GM10248 (cell line): ENCODE measurements at regions not wholly inside any gene's neighbourhood (a gene's known extent, or its start where the extent isn't known, plus 50 kb on each side); places are given as distances from the start of the nearest gene placed in this dataset.

Experiments used
- CTCF ChIA-PET: fragments of 300-600 bp; sonication (Branson Sonifier 250); formaldehyde crosslinking; extraction: SDS; loops from one replicate; lab custom pipeline; 2021; ENCODE audit warnings: antibody characterized with exemption; lab: Yijun Ruan, JAX
- POLR2A ChIA-PET: fragments of 350-650 bp; sonication (Branson Sonifier 250); formaldehyde crosslinking; extraction: SDS; loops from one replicate; lab custom pipeline; 2020; ENCODE audit warnings: antibody characterized with exemption; lab: Yijun Ruan, JAX
- DNase-seq: peaks from one replicate; pipeline ENCODE4 v3.0.0; 2012; ENCODE audit errors: extremely low spot score
- TF ChIP-seq, protein P1 (sequence below): IDR thresholded peaks from 2 replicates; pipeline ENCODE4 v1.5.1; 2012; ENCODE audit warnings: mild to moderate bottlenecking, low read depth; ENCODE audit errors: extremely low read depth, missing control alignments, control extremely low read depth

DNA sequence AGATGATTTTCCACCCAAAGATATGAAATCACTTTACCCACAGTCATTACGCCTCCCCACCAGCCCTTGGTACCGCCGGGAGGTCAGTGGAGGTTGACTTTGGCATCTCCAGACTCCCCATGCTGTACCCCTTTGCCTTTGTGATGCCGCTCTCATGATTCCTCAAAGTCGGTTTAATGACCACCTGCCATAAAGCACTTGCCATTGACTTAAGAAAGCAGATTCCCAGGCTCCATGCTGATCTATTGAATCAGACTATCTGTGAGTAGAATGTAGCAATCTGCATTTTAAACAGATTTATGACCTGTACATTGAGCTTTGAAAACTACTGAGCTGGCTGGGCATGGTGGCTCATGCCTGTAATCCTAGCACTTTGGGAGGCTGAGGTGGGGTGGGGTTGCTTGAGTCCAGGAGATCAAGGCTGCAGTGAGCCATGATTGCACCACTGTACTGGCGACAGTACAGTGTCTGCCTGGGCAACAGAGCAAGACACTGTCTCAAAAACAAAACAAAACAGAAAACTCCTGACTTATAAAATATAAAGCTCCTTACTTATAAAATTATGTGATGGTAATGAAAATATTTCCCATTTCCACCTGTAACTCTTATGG, 235.2 kb downstream of the KLF5 start:
- TF ChIP-seq, protein P1, sequence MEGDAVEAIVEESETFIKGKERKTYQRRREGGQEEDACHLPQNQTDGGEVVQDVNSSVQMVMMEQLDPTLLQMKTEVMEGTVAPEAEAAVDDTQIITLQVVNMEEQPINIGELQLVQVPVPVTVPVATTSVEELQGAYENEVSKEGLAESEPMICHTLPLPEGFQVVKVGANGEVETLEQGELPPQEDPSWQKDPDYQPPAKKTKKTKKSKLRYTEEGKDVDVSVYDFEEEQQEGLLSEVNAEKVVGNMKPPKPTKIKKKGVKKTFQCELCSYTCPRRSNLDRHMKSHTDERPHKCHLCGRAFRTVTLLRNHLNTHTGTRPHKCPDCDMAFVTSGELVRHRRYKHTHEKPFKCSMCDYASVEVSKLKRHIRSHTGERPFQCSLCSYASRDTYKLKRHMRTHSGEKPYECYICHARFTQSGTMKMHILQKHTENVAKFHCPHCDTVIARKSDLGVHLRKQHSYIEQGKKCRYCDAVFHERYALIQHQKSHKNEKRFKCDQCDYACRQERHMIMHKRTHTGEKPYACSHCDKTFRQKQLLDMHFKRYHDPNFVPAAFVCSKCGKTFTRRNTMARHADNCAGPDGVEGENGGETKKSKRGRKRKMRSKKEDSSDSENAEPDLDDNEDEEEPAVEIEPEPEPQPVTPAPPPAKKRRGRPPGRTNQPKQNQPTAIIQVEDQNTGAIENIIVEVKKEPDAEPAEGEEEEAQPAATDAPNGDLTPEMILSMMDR, result no peak
- ChIA-PET POLR2A (no interaction called here), CTCF (interaction anchor here (1.4 to 1.6 kb wide), 2 partner anchors 9 to 11 kb away, joined by 5 to 6 read pairs; no protein-coding TSS in a partner anchor)
- no peak for DNase-seq

DNA sequence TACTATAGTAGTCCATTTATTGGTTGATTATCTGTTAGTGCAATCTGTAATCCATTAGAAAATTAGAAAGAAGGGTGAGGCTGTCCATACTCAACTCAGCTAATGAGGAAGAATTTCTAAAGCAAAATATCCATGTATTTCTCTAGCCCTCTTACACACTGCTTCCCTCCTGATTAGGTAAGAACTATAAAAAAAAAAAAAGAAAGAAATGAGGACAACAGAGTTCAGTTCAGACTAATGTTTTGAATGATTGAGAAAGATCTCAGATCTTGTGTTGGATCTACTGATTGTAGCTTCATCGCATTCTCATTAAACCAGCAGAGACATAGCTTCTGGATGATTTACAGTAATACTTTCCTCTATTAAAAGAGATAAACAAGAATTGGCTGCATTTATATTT, 233.3 kb downstream of the KLF5 start:
- ChIA-PET POLR2A (no interaction called here), CTCF (interaction anchor here (1.2 kb wide), 1 partner anchor 18 kb away, joined by 4 read pairs; no protein-coding TSS in a partner anchor)
- no peak for DNase-seq
- TF ChIP-seq, protein P1, result no peak

DNA sequence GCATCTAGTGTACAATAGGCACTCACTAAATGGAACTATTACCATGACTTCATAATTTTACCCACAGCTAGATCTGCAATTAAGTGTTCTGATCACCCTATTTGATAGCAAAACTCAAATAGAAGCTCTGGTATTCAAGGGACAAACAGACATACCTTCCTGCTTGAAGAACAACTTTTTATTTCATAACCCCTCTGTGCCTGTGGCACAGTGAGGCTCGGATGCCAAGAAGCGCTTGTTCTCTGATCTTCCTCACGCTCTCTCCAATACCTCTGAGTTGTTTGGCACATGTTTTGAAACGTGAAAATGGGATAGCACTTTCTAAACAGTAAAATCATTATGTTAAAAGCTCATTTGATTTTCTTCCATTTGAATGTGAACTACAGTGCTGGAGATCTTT, 232.0 kb downstream of the KLF5 start:
- TF ChIP-seq, protein P1, result no peak
- ChIA-PET POLR2A (no interaction called here), CTCF (interaction anchor here (1.1 to 1.6 kb wide), 2 partner anchors 13 to 36 kb away, joined by 3 to 6 read pairs; no protein-coding TSS in a partner anchor)
- no peak for DNase-seq

DNA sequence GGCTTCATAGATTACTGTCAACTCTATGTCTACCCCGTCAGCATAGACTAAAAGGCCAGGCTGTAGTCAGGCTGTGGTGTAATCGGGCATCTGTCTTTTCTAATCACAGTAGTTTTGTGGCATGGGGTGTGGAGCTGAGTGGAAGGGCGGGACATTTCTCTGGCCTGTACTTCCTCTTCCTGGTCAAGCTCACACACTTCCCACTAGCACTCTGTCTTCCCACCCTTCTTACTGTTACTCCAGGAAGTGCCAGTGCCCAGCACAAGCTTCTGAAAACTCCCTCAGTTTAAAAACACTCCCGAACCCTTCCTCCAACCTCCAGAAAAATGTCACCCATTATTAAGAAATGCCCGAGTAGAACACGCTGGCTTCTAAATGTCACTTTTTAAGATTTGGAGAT, 229.8 kb downstream of the KLF5 start:
- CTCF ChIA-PET, result interaction anchor here (0.9 to 1.5 kb wide), 2 partner anchors 9 to 13 kb away, joined by 3 to 4 read pairs; no protein-coding TSS in a partner anchor
- no peak for DNase-seq
- TF ChIP-seq, protein P1, result no peak
- POLR2A ChIA-PET, result no interaction called here

DNA sequence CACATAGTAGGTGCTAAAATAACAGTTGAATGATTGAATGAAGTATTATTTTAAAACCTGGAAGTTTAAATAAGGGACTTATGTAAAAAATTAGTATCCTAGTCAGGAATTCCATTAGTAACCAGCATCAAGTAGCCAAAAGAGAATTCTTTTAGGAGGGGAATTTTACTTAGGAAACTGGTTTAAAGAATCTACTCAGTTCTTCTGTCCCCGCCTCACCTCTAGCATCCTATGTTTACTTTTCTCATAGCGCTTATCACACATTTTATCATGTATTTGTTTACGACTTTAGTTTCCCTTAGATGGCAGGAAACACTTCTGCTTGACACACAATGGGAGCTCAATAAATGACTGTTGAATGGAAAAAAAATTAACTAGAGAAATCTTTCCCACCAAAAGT, 229.0 kb downstream of the KLF5 start:
- ChIA-PET POLR2A (no interaction called here), CTCF (interaction anchor here (1.0 kb wide), 1 partner anchor 15 kb away, joined by 3 read pairs; no protein-coding TSS in a partner anchor)
- DNase-seq, result no peak
- TF ChIP-seq, protein P1, result no peak

DNA sequence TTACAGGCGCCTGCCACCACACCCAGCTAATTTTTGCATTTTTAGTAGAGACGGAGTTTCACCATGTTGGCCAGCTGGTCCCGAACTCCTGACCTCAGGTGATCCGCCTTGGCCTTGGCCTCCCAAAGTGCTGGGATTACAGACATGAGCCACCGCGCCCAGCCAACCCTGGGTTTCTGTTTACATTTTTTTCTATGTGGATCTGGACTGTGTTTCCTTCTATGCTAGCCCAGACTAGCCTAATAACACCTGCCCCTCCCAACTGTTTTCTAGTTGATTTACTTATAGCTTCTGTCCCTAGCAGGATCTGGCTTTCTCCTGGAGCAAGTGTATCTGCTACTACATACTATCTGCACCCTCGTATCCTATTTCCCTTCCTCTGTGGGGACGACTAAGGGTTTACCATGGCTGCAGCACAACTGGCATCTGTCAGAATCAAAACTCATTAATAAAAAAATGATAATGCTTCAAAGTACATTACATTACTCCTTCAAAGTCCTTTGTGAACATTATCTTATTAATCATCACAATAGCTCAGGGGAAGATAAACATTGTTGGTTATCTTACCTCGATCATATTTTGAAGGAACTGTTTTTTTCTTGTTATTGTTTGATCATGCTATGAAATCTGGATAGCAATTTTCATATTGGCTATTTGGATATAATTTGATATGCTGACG, 228.3 kb downstream of the KLF5 start:
- POLR2A ChIA-PET, result no interaction called here
- TF ChIP-seq, protein P1, result no peak
- CTCF ChIA-PET, result interaction anchor here (1.0 kb wide), 1 partner anchor 15 kb away, joined by 3 read pairs; no protein-coding TSS in a partner anchor
- DNase-seq, result no peak
